HepG2 (cell line): ENCODE measurements at regions not wholly inside any gene's neighbourhood (a gene's known extent, or its start where the extent isn't known, plus 50 kb on each side); places are given as distances from the start of the nearest gene placed in this dataset.

Experiments
- ATAC-seq: fragments of 200-7000 bp; cut with Tn5 transposase; 3 replicates; pipeline ENCODE4 v1.9.1; 2020; ENCODE audit warnings: mild to moderate bottlenecking, moderate library complexity
- BruUV-seq: library from RNA; stranded (reverse); fragments of 400-500 nt; replicated peaks from 2 replicates; lab custom pipeline; 2021; lab: Mats Ljungman, UMichigan
- CTCF ChIA-PET: fragments of 300-600 bp; formaldehyde crosslinking; extraction: SDS; loops from one replicate; lab custom pipeline; 2021; ENCODE audit warnings: low total read pairs, inconsistent platforms, low intra/inter-chr PET ratio; lab: Yijun Ruan, JAX
- POLR2A ChIA-PET: fragments of 350-600 bp; sonication (Branson Sonifier 250); formaldehyde crosslinking; loops from one replicate; lab custom pipeline; 2020; ENCODE audit warnings: antibody characterized with exemption, inconsistent platforms; lab: Yijun Ruan, JAX
- DNase-seq: peaks from one replicate; pipeline ENCODE4 v3.0.0-alpha.2; 2015; ENCODE audit warnings: low spot score
- FAIRE-seq: peaks from 3 replicates; lab custom pipeline; 2011; peaks lifted over from hg19 to GRCh38; lab: Jason Lieb, UNC
- H2AFZ ChIP-seq: one replicate; pipeline ENCODE4 v1.6.1; 2011; ENCODE audit warnings: low read length, inconsistent platforms
- H3K27ac ChIP-seq: fragments of 300-600 bp; 3 replicates; pipeline ENCODE4 v1.8.0; 2011; ENCODE audit warnings: mixed run types, mild to moderate bottlenecking, mixed read lengths, low read length, inconsistent platforms; ENCODE audit not compliant: insufficient read depth; ENCODE audit errors: extremely low read length
- H3K27me3 ChIP-seq, 2 experiments: fragments of 200-600 bp in 1 of 2; 2 replicates in 1 of 2; 3 replicates in 1 of 2; pipeline versions ENCODE4 v1.6.0 to v1.8.0; 2011; ENCODE audit warnings: low read length in 2 of 2, mild to moderate bottlenecking in 2 of 2, moderate library complexity in 2 of 2, inconsistent platforms in 1 of 2; ENCODE audit not compliant: insufficient read depth in 2 of 2, control insufficient read depth in 1 of 2
- H3K36me3 ChIP-seq, 2 experiments: fragments of 200-600 bp in 1 of 2; replicated peaks in 1 of 2; 2 replicates in 1 of 2; 3 replicates in 1 of 2; pipeline versions ENCODE4 v1.5.1 to v1.8.0; 2011; ENCODE audit warnings: low read length in 2 of 2, inconsistent platforms in 1 of 2; ENCODE audit not compliant: insufficient read depth in 2 of 2, control insufficient read depth in 1 of 2
- H3K4me1 ChIP-seq: 2 replicates; pipeline ENCODE4 v1.5.1; 2012; ENCODE audit warnings: low read length, inconsistent platforms; ENCODE audit not compliant: insufficient read depth
- H3K4me2 ChIP-seq: 2 replicates; pipeline ENCODE4 v1.6.0; 2011; ENCODE audit warnings: low read depth, low read length, inconsistent platforms
- H3K4me3 ChIP-seq, 3 experiments: fragments of 200-600 bp in 1 of 3; sonication (generic), shearing (Covaris generic) in 1 of 3; replicated peaks in 1 of 3; 2 replicates each; pipeline ENCODE4 v1.5.1; 2011 to 2016; ENCODE audit warnings: low read length in 3 of 3, inconsistent platforms in 2 of 3, low read depth in 2 of 3, mild to moderate bottlenecking in 2 of 3, control low read depth in 1 of 3, mixed read lengths in 1 of 3; ENCODE audit not compliant: insufficient read depth in 1 of 3
- H3K79me2 ChIP-seq: one replicate; pipeline ENCODE4 v1.6.1; 2011; ENCODE audit warnings: low read length, inconsistent platforms; ENCODE audit not compliant: insufficient read depth
- H3K9ac ChIP-seq: 2 replicates; pipeline ENCODE4 v1.6.0; 2011; ENCODE audit warnings: mild to moderate bottlenecking, low read depth, low read length, inconsistent platforms; ENCODE audit not compliant: insufficient read depth
- H3K9me3 ChIP-seq: 2 replicates; pipeline ENCODE4 v1.5.1; 2012; ENCODE audit warnings: mild to moderate bottlenecking, low read length
- H4K20me1 ChIP-seq: 2 replicates; pipeline ENCODE4 v1.6.0; 2011; ENCODE audit warnings: inconsistent platforms, mild to moderate bottlenecking, low read length, moderate library complexity; ENCODE audit not compliant: insufficient read depth
- DNMT3B ChIP-seq: conservative IDR thresholded peaks from 2 replicates; pipeline ENCODE4 v1.6.1; 2016; ENCODE audit warnings: missing biosample characterization, control low read depth
- EEA1 ChIP-seq: sonication (generic); formaldehyde crosslinking; IDR thresholded peaks from 2 replicates; pipeline ENCODE4 v1.5.1; 2020; ENCODE audit warnings: mild to moderate bottlenecking, missing genetic modification reagents, borderline replicate concordance
- ETV6 ChIP-seq: sonication (generic); formaldehyde crosslinking; conservative IDR thresholded peaks from 2 replicates; pipeline ENCODE4 v1.4.0; 2020; ENCODE audit warnings: missing genetic modification reagents
- PAWR ChIP-seq: sonication (generic); formaldehyde crosslinking; IDR thresholded peaks from 2 replicates; pipeline ENCODE4 v1.4.0; 2020; ENCODE audit warnings: missing genetic modification reagents, mild to moderate bottlenecking, borderline replicate concordance
- TCF7 ChIP-seq: sonication (generic); IDR thresholded peaks from 2 replicates; pipeline ENCODE4 v1.6.1; 2016; ENCODE audit warnings: antibody characterized with exemption, low read depth
- ZNF138 ChIP-seq: sonication (generic); formaldehyde crosslinking; IDR thresholded peaks from 2 replicates; pipeline ENCODE4 v1.5.0; 2020; ENCODE audit warnings: mild to moderate bottlenecking, low read depth, missing genetic modification reagents
- ZNF34 ChIP-seq: sonication (generic); formaldehyde crosslinking; IDR thresholded peaks from 2 replicates; pipeline ENCODE4 v1.4.0; 2020; ENCODE audit warnings: mild to moderate bottlenecking, missing genetic modification reagents, borderline replicate concordance
- ZNF567 ChIP-seq: sonication (generic); formaldehyde crosslinking; IDR thresholded peaks from 2 replicates; pipeline ENCODE4 v1.8.1; 2023; ENCODE audit warnings: mild to moderate bottlenecking, missing genetic modification reagents, borderline replicate concordance
- WGBS: methylation state at CpG from one replicate; pipeline ENCODE4 v1.1.6; 2017; ENCODE audit warnings: low lambda C conversion rate; 5-methylcytosine and 5-hydroxymethylcytosine counted together
- in situ Hi-C: cut with HindIII; loops from 2 replicates; pipeline ENCODE4 v1.10.0; 2017; ENCODE audit warnings: low pct_unique_long_range_greater_than_20kb; ENCODE audit not compliant: extremely low pct_ligation_motif_present
- intact Hi-C: fragments of 100-400 bp; cut with micrococcal nuclease; formaldehyde crosslinking; loops from one replicate; pipeline ENCODE4 v1.10.0; 2022; ENCODE audit not compliant: unreplicated experiment
- TF ChIP-seq, protein P1 (sequence below): IDR thresholded peaks from 2 replicates; pipeline ENCODE4 v1.6.1; 2016; ENCODE audit warnings: low read depth, borderline replicate concordance
- TF ChIP-seq, protein P2 (sequence below): sonication (generic); formaldehyde crosslinking; IDR thresholded peaks from 2 replicates; pipeline ENCODE4 v1.5.1; 2020; ENCODE audit warnings: mild to moderate bottlenecking, missing genetic modification reagents, borderline replicate concordance
- TF ChIP-seq, protein P3 (sequence below): sonication (generic); formaldehyde crosslinking; IDR thresholded peaks from 2 replicates; pipeline ENCODE4 v1.4.0; 2020; ENCODE audit warnings: mild to moderate bottlenecking, low read depth, missing genetic modification reagents
- TF ChIP-seq, protein P4 (sequence below): IDR thresholded peaks from 2 replicates; pipeline ENCODE4 v1.6.1; 2016; ENCODE audit warnings: missing biosample characterization, missing genetic modification reagents, low read depth
- TF ChIP-seq, protein P5 (sequence below): IDR thresholded peaks from 2 replicates; pipeline ENCODE4 v1.6.1; 2016; ENCODE audit warnings: missing genetic modification reagents, missing compliant biosample characterization

DNA sequence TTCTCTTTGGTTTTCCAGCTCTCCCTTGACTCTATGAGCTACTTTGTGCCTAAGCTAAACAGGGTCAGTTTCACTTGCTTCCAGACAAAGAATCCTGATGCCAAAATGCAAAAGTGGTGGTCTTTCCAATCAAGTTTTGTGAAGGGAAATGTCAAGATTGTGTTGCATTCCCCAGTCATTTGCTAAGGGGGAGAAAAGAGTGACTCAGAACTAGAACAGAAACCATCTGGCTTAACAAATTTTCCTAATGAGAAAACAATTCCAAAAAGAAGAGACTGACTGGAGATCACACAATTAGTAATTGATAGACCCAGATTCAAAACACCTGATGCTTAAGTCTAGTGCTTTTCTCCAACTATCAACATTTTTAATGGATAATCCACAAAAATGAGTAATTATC, 235.1 kb upstream of the DIO2 start (continued):
- TF ChIP-seq EEA1 (CRISPR knock-in tag) = no peak
- TF ChIP-seq, protein P1, sequence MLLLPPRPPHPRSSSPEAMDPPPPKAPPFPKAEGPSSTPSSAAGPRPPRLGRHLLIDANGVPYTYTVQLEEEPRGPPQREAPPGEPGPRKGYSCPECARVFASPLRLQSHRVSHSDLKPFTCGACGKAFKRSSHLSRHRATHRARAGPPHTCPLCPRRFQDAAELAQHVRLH (CRISPR knock-in tag) = no peak
- TF ChIP-seq, protein P2, sequence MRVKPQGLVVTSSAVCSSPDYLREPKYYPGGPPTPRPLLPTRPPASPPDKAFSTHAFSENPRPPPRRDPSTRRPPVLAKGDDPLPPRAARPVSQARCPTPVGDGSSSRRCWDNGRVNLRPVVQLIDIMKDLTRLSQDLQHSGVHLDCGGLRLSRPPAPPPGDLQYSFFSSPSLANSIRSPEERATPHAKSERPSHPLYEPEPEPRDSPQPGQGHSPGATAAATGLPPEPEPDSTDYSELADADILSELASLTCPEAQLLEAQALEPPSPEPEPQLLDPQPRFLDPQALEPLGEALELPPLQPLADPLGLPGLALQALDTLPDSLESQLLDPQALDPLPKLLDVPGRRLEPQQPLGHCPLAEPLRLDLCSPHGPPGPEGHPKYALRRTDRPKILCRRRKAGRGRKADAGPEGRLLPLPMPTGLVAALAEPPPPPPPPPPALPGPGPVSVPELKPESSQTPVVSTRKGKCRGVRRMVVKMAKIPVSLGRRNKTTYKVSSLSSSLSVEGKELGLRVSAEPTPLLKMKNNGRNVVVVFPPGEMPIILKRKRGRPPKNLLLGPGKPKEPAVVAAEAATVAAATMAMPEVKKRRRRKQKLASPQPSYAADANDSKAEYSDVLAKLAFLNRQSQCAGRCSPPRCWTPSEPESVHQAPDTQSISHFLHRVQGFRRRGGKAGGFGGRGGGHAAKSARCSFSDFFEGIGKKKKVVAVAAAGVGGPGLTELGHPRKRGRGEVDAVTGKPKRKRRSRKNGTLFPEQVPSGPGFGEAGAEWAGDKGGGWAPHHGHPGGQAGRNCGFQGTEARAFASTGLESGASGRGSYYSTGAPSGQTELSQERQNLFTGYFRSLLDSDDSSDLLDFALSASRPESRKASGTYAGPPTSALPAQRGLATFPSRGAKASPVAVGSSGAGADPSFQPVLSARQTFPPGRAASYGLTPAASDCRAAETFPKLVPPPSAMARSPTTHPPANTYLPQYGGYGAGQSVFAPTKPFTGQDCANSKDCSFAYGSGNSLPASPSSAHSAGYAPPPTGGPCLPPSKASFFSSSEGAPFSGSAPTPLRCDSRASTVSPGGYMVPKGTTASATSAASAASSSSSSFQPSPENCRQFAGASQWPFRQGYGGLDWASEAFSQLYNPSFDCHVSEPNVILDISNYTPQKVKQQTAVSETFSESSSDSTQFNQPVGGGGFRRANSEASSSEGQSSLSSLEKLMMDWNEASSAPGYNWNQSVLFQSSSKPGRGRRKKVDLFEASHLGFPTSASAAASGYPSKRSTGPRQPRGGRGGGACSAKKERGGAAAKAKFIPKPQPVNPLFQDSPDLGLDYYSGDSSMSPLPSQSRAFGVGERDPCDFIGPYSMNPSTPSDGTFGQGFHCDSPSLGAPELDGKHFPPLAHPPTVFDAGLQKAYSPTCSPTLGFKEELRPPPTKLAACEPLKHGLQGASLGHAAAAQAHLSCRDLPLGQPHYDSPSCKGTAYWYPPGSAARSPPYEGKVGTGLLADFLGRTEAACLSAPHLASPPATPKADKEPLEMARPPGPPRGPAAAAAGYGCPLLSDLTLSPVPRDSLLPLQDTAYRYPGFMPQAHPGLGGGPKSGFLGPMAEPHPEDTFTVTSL (CRISPR knock-in tag) = no peak
- TF ChIP-seq, protein P3, sequence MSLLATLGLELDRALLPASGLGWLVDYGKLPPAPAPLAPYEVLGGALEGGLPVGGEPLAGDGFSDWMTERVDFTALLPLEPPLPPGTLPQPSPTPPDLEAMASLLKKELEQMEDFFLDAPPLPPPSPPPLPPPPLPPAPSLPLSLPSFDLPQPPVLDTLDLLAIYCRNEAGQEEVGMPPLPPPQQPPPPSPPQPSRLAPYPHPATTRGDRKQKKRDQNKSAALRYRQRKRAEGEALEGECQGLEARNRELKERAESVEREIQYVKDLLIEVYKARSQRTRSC (CRISPR knock-in tag) = no peak

DNA sequence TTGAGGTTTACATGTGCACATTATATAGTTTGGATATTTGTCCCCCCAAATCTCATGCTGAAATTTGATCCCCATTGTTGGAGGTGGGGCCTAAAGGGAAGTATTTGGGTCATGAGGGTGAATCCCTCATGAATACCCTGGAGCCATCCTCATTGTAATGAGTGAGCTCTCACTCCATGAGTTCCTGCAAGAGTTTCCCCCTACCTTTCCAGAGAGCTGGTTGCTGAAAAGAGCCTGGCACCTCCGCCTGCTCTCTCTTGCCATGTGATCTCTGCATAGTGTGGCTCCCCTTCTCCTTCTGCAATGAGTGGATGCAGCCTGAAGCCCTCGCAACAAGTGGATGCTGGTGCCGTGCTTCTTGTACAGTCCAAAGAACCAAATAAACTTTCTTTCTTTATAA, 234.3 kb upstream of the DIO2 start:
- DNase-seq (no peak), FAIRE-seq (no peak), ATAC-seq (no peak)
- Histone ChIP-seq H3K9me3 (peaks cover 8% of the 10 kb centered on the region), H3K4me1 (no peaks in the 10 kb centered on the region), H2AFZ (no peak overlapping the region), H3K27me3 (no peaks in the 10 kb centered on the region), H3K4me2 (no peak overlapping the region), H3K9ac (no peak overlapping the region), H3K79me2 (no peaks in the 10 kb centered on the region), H3K27ac (no peak overlapping the region), H3K36me3 (no peaks in the 10 kb centered on the region), H3K4me3 (no peak overlapping the region), H4K20me1 (no peaks in the 10 kb centered on the region)
- in situ Hi-C loops = no loop called here
- WGBS = 65% methylated on average over 3 of the region's 3 CpGs
- BruUV-seq = no TSS peak
- intact Hi-C loops = no loop called here
- POLR2A ChIA-PET = no interaction called here
- TF ChIP-seq ETV6 (CRISPR knock-in tag) (no peak), ZNF567 (CRISPR knock-in tag) (no peak), DNMT3B (no peak), ZNF34 (CRISPR knock-in tag) (no peak), TCF7 (no peak), ZNF138 (CRISPR knock-in tag) (no peak), PAWR (no peak)
- TF ChIP-seq, protein P4, sequence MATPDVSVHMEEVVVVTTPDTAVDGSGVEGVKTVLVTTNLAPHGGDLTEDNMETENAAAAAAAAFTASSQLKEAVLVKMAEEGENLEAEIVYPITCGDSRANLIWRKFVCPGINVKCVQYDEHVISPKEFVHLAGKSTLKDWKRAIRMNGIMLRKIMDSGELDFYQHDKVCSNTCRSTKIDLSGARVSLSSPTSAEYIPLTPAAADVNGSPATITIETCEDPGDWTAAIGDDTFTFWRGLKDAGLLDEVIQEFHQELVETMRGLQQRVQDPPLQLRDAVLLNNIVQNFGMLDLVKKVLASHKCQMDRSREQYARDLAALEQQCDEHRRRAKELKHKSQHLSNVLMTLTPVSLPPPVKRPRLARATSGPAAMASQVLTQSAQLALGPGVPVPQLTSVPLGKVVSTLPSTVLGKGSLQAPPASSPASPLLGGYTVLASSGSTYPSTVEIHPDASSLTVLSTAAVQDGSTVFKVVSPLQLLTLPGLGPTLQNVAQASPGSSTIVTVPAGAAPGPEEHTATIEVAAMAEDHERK (CRISPR knock-in tag) = no peak
- TF ChIP-seq, protein P5, sequence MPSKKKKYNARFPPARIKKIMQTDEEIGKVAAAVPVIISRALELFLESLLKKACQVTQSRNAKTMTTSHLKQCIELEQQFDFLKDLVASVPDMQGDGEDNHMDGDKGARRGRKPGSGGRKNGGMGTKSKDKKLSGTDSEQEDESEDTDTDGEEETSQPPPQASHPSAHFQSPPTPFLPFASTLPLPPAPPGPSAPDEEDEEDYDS (CRISPR knock-in tag) = no peak
- CTCF ChIA-PET = no interaction called here
